Tibial nerve (tissue), 4 donors: ENCODE measurements at regions not wholly inside any gene's neighbourhood (a gene's known extent, or its start where the extent isn't known, plus 50 kb on each side); places are given as distances from the start of the nearest gene placed in this dataset.

Experiments
- CTCF ChIP-seq, 5 experiments: fragments of 200-600 bp in 3 of 5; fragments of 450-650 bp in 2 of 5; sonication (generic) in 3 of 5; IDR thresholded peaks; one replicate each; pipeline ENCODE4 v1.5.1; 2016 to 2019; ENCODE audit warnings: antibody characterized with exemption in 5 of 5, mild to moderate bottlenecking in 3 of 5, moderate library complexity in 2 of 5
- EP300 ChIP-seq, 2 donors: sonication (generic); formaldehyde crosslinking; IDR thresholded peaks; one replicate each; pipeline ENCODE4 v1.6.1; 2017; ENCODE audit warnings: antibody characterized with exemption in 2 of 2, mild to moderate bottlenecking in 1 of 2
- POLR2A ChIP-seq, 2 donors: fragments of 450-650 bp; IDR thresholded peaks; one replicate each; pipeline ENCODE4 v1.6.1; 2017; ENCODE audit warnings: antibody characterized with exemption in 2 of 2, mild to moderate bottlenecking in 2 of 2, moderate library complexity in 2 of 2

GRCh38 chr3:18076301-18076700, 333.9 kb upstream of the TBC1D5 start:
- TF ChIP-seq CTCF (IDR thresholded peaks at IDR 0.05) (no peak), EP300 (IDR thresholded peaks at IDR 0.05) (no peak), POLR2A (IDR thresholded peaks at IDR 0.05) (no peak)
